ENCODE measurements at regions not wholly inside any gene's neighbourhood (a gene's known extent, or its start where the extent isn't known, plus 50 kb on each side); places are given as distances from the start of the nearest gene placed in this dataset.

GRCh38 chr20:22866812-22867341 is 168.2 kb upstream of the SSTR4 start:
- no peak overlapping the region for H3K4me3 ChIP-seq (ENCODE audit: low read depth, low read length)
- TF ChIP-seq, protein P1, sequence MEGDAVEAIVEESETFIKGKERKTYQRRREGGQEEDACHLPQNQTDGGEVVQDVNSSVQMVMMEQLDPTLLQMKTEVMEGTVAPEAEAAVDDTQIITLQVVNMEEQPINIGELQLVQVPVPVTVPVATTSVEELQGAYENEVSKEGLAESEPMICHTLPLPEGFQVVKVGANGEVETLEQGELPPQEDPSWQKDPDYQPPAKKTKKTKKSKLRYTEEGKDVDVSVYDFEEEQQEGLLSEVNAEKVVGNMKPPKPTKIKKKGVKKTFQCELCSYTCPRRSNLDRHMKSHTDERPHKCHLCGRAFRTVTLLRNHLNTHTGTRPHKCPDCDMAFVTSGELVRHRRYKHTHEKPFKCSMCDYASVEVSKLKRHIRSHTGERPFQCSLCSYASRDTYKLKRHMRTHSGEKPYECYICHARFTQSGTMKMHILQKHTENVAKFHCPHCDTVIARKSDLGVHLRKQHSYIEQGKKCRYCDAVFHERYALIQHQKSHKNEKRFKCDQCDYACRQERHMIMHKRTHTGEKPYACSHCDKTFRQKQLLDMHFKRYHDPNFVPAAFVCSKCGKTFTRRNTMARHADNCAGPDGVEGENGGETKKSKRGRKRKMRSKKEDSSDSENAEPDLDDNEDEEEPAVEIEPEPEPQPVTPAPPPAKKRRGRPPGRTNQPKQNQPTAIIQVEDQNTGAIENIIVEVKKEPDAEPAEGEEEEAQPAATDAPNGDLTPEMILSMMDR (IDR thresholded peaks at IDR 0.05; ENCODE audit: borderline replicate concordance, insufficient read depth, low read depth, low read length), result no peak

DNA sequence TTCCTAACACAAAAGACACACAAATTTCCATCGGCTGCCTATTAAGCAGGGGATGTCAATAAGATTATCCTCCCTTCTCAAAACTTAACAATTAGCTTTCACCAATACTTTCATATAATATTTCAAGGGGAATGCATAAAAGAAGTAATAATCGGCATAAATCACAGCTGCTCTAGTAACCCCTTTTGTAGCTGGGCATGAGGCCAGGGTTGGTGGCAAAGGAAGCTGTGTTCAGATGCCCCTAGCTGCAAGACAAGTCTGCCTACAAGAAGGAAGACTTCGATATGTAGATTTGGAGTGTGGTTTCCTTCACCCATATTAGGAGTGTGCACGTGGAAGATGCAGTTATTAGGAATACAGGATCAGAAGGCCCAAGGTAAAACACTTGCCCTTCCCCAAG is 156.9 kb upstream of the SSTR4 start:
- no peak overlapping the region for H3K4me3 ChIP-seq (ENCODE audit: low read depth, low read length)
- TF ChIP-seq, protein P1 (IDR thresholded peaks at IDR 0.05; ENCODE audit: borderline replicate concordance, insufficient read depth, low read depth, low read length), result no peak

- TF ChIP-seq, protein P1 (IDR thresholded peaks at IDR 0.05; ENCODE audit: borderline replicate concordance, insufficient read depth, low read depth, low read length), result no peak
- H3K4me3 ChIP-seq (ENCODE audit: low read depth, low read length), result no peak overlapping the region
These were observed 154.8 kb upstream of the SSTR4 start for GRCh38 chr20:22880277-22880676.

GRCh38 chr20:22887796-22888195 is 147.3 kb upstream of the SSTR4 start:
- TF ChIP-seq, protein P1 (IDR thresholded peaks at IDR 0.05; ENCODE audit: borderline replicate concordance, insufficient read depth, low read depth, low read length), result no peak

GRCh38 chr20:22890594-22891300 is 144.4 kb upstream of the SSTR4 start:
- H3K4me3 ChIP-seq (ENCODE audit: low read depth, low read length), result no peak overlapping the region
- TF ChIP-seq, protein P1 (IDR thresholded peaks at IDR 0.05; ENCODE audit: borderline replicate concordance, insufficient read depth, low read depth, low read length), result no peak

More at GRCh38 chr20:22887796-22888195, 147.3 kb upstream of the SSTR4 start:
- no peak overlapping the region for H3K4me3 ChIP-seq (ENCODE audit: low read depth, low read length)

- TF ChIP-seq, protein P1 (IDR thresholded peaks at IDR 0.05; ENCODE audit: borderline replicate concordance, insufficient read depth, low read depth, low read length), result no peak
- no peak overlapping the region for H3K4me3 ChIP-seq (ENCODE audit: low read depth, low read length)
These were observed 133.9 kb upstream of the SSTR4 start for GRCh38 chr20:22901164-22901563.

DNA sequence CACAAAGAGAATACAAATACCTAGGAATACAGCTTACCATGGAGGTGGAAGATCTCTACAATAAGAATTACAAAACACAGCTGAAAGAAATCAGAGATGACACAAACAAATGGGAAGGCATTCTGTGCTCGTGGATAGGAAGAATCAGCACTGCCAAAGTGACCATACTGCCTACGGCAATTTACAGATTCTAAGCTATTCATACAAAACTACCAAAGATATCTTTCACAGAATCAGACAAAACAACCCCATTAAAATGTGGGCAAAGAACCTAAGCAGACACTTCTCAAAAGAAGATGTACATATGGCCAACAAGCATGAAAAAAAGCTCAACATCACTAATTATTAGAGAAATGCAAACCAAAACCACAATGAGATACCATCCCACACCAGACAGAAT is 133.2 kb upstream of the SSTR4 start:
- TF ChIP-seq, protein P1 (IDR thresholded peaks at IDR 0.05; ENCODE audit: borderline replicate concordance, insufficient read depth, low read depth, low read length), result no peak

More for the DNA sequence above, 133.2 kb upstream of the SSTR4 start:
- H3K4me3 ChIP-seq (ENCODE audit: low read depth, low read length), result no peak overlapping the region

All from GM12875 (cell line).